ENCODE measurements at regions not wholly inside any gene's neighbourhood (a gene's known extent, or its start where the extent isn't known, plus 50 kb on each side); places are given as distances from the start of the nearest gene placed in this dataset.
A peak's percentile ranks its signal among the peaks of the same experiment; 100 is the strongest.

GRCh38 chr12:85509857-85510256, 229.8 kb downstream of the ALX1 start:
- DNase-seq: no peak

GRCh38 chr12:85516039-85516438, 236.0 kb downstream of the ALX1 start:
- no peak for DNase-seq

GRCh38 chr12:85516667-85517325, 236.8 kb downstream of the ALX1 start:
- DNase-seq: no peak

GRCh38 chr12:85519163-85519562, 239.1 kb downstream of the ALX1 start:
- no peak for DNase-seq

GRCh38 chr12:85523197-85523596, 243.2 kb downstream of the ALX1 start:
- no peak for DNase-seq

- peak; percentile 9 for DNase-seq
These were observed 247.2 kb downstream of the ALX1 start for GRCh38 chr12:85527192-85527591.

GRCh38 chr12:85529896-85530295, 249.9 kb downstream of the ALX1 start:
- no peak for DNase-seq

- no peak for DNase-seq
These were observed 250.4 kb downstream of the ALX1 start for GRCh38 chr12:85530456-85530855.

GRCh38 chr12:85531341-85531740, 251.3 kb downstream of the ALX1 start:
- no peak for DNase-seq

GRCh38 chr12:85549640-85550039, 269.6 kb downstream of the ALX1 start:
- no peak for DNase-seq

- no peak for DNase-seq
These were observed 270.9 kb downstream of the ALX1 start for GRCh38 chr12:85550924-85551323.

- no peak for DNase-seq
These were observed 272.4 kb downstream of the ALX1 start for GRCh38 chr12:85552461-85552860.

GRCh38 chr12:85557850-85558249, 277.8 kb downstream of the ALX1 start:
- no peak for DNase-seq

- DNase-seq: no peak
These were observed 277.5 kb downstream of the RASSF9 start for GRCh38 chr12:85558684-85559083.

GRCh38 chr12:85559127-85559526, 277.1 kb downstream of the RASSF9 start:
- DNase-seq: no peak

GRCh38 chr12:85559536-85559935, 276.7 kb downstream of the RASSF9 start:
- DNase-seq: no peak

GRCh38 chr12:85562765-85563164, 273.4 kb downstream of the RASSF9 start:
- no peak for DNase-seq

- DNase-seq: no peak
These were observed 271.4 kb downstream of the RASSF9 start for GRCh38 chr12:85564786-85565185.

- DNase-seq: peak; percentile 59
These were observed 267.7 kb downstream of the RASSF9 start for GRCh38 chr12:85568395-85569103.

- DNase-seq: no peak
These were observed 266.9 kb downstream of the RASSF9 start for GRCh38 chr12:85569261-85569660.

GRCh38 chr12:85572956-85573355, 263.3 kb downstream of the RASSF9 start:
- no peak for DNase-seq

- DNase-seq: no peak
These were observed 262.5 kb downstream of the RASSF9 start for GRCh38 chr12:85573635-85574214.

- no peak for DNase-seq
These were observed 261.9 kb downstream of the RASSF9 start for GRCh38 chr12:85574291-85574690.
